ENCODE measurements at regions not wholly inside any gene's neighbourhood (a gene's known extent, or its start where the extent isn't known, plus 50 kb on each side); places are given as distances from the start of the nearest gene placed in this dataset.

DNA sequence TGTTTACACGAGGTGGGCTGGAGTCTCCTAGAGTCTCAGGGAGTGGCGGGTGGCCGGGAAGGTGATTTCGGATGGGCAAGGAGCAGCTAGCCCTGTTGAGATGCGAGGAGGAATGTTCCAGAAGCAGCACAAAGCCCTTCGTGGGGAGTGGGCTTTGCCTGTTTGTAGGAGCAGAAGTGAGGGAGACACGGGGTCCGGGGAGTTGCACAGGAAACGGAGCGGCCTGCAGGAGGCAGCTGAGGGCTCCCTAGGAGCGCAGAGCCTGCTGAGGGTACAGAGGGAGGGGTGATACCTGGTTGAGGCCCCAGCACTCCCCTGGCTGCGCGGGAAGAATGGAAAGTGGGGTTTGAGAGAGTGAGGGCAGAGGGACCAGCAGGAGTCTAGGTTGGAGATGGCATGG, 847.2 kb downstream of the TBC1D22A start:
- no peak for DNase-seq (ENCODE audit: low read depth)

DNA sequence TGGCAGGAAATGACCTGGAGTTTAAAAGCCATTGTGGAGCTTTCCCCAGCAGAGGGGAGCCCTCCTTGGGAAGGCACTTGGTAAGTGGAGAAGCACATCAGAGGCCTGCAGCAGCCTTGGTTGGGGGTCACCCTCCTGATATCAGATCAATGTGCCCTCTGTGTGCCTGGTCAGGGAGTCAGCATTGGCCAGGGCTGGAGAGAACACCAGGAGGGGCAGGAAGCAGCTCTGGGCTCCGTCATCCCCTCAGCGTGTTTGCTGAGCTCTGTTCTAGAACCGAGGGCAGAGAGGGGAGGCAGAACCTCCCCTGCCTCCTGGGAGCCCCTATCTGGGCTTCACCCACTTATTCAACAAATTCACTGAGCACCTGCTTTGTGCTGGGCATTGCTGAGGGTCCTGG, 846.0 kb downstream of the TBC1D22A start:
- DNase-seq (ENCODE audit: low read depth): no peak

DNA sequence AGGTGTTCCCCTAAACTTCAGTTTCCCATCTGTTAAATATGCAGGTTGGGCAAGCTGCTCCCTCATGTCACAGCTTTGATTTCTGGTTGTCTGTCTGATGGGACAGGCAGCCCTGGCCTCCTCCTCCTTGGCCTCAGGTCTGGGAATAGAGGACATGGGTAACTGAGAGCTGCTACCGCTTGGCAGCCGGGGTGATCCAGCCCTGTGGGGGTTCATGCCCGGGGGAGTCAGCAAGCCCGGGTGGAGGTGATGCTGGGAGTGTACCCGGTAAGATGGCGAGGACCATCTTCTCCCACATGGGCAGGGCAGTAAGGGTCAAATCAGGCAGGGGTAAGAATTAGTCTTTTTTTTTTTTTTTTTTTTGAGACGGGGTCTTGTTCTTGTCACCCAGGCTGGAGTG, 845.0 kb downstream of the TBC1D22A start:
- no peak for DNase-seq (ENCODE audit: low read depth)

DNA sequence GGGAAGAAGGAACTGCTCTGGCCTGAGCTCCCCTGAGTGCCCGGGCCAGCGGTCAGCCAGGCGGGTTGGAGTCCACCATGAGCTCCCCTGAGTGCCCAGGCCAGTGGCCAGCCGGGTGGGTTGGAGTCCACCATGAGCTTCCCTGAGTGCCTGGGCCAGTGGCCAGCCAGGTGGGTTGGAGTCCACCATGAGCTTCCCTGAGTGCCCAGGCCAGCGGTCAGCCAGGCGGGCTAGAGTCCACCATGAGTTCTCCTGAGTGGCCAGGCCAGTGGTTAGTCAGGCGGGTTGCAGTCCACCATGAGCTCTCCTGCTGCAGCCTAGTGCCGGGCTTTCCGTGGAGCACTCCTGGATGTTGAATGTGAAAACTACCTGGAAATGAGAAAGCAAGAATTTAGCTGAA, 844.0 kb downstream of the TBC1D22A start:
- DNase-seq (ENCODE audit: low read depth): no peak

DNA sequence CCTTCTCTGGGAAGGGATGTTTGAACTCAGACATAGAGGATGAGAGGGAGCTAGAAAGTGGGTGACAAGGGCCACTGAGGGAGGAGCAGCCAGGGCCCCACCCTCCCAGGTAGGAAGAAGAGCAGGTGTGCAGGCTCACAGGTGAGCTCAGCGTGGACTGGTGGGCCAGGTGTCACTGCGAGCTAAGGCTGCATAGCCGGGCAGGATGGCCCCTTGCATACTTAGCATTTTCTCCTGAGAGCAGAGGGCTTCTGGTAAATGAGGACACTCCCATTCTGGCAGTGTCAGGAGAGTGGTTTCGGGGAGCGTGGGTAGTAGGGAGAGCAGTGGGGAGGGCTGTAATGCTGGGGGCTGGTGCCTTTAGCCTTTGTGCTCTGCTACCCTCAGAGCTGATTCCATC, 843.4 kb downstream of the TBC1D22A start:
- DNase-seq (ENCODE audit: low read depth): no peak

DNA sequence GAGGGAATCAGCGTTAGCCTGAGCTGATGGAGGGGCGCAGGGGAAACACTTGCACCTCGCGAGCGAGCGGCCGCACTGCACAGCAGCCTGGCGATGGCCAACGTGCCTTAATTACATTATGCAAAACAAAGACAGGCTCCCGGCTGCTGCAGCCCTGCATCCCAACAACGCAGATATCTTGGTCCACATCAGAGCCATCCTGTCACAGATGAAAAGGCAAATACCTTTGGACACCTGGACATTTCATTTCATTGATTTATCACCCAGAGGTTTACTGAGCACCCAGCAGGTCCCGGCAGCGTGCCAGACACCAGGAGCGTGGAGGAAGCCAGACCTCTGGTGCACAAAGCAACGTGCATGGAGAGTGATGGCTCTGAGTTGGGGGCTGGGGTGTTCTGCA, 843.0 kb downstream of the TBC1D22A start:
- no peak for DNase-seq (ENCODE audit: low read depth)

DNA sequence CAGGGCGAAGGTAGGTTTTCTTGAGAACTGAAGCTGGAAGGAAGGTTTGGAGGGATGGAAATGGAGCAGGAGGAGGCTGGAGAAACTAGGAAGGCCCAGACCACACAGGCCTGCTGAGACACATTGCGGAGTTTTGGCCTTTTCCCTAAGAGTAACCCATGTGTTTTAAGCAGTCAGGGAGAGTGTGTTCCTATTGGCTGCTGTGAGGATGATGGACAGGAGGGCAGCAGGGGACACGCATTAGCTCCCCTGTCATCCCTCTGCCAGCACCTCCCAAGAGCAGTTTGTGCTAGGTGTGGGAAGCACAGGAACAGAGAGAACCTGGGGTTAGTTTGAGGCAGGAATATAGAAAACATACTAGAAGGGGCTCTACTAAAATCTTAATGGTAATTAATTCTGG, 842.1 kb downstream of the TBC1D22A start:
- no peak for DNase-seq (ENCODE audit: low read depth)

DNA sequence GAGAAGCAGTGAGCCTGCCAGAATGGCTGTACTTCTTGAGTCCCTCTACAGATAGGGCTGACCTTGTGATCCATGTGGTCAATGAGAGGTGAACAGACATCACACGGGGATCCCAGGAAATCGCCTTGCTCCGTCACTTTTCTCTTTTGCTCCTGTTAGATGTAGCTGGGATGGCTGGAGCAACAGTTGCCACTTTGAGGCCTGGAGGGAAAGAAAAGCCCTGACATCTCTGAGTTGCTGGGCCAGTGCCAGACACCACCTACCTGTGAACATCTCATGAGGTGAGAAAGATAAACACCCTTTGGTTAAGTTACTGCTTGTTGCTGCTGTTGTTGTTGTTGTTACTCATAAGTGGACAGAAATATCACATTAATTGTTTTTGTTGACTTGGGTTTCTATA, 840.3 kb downstream of the TBC1D22A start:
- no peak for DNase-seq (ENCODE audit: low read depth)

DNA sequence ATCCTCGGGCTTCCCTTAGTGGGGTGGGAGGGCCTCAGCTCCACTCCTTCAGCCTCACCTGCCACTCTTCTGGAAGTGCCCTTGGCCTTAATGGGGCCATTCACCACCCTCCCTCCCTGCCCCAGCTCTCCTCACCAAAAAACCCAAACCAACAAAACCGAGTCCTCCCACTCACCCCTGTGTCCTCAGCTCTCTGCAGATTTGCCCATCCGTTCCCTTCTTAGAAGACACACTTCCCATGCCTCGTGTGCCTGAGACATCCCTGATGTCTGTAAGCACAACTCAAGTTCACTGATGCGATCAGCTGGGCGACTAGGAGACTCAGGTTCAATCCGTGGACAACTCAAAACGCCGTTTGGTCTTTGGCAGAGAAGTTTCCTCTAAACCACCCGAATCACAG, 839.2 kb downstream of the TBC1D22A start:
- DNase-seq (ENCODE audit: low read depth): no peak

DNA sequence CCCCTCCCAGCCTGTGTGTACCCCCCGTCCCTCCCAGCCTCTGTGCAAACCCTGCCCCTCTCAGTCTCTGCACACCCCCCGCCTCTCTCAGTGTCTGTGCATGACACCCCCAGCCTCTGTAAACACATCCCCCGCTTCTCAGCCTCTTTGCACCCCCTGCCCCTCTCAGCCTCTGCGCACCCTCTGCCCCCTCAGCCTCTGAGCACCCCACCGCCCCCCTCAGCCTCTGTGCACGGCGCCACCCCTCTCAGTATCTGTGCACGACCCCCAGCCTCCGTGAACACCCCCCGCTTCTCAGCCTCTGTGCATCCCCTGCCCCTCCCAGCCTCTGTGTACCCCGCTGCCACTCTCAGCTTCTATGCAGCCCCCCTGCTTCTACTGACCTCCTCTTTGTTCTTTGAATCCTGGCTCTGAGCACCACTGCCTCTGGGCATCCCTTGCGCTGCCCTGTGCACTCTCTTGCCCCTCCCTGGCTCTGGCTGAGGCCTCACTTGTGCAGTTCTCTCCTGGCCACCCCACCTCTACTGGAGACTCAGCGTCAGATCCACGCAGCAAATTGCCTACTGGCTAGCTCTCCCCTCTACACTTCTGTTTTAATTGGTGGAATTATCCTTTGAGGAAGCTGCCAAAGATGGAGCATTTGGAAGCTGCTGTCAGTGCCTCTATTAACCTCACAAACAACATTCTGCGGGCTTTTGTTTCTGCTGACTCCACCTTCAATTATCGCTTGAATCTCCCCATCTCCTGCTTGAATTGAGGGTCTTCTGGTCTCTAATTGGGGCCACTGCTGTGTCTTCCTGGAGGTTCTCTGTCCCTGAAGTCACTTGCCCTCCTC, 838.6 kb downstream of the TBC1D22A start:
- no peak for DNase-seq (ENCODE audit: low read depth)

DNA sequence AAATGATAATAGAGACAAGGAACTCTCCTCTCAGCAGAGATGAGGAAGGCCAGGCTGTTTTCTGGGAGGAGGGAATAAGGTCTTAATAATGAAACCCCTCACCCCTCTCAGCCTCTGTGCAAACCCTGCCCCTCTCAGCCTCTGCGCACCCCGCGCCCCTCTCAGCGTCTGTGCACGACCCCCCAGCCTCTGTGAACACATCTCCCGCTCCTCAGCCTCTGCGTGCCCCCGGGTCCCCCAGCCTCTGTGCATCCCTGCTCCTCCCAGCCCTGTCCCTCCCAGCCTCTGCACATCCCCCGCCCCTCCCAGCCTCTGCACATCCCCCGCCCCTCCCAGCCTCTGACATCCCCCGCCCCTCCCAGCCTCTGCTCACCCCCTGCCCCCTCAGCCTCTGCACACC, 837.8 kb downstream of the TBC1D22A start:
- DNase-seq (ENCODE audit: low read depth): no peak

DNA sequence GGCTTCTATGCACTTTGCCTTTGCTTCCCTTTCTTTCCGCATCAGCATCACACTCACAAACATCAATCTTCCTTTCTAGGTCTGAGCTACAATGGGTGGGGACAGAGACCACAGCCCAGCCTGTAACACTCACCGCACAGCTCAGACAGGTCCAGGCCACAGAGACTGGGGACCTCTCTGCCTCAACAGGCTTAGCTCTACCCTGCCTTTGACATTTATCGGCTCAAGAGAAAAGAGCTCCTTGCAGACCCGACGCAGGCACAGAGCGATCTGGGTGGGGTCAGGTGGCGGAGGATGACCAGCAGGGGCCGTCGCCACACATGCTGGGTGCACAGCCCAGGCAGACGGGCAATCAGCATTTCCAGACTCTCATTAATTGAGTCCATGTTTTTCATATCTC, 837.3 kb downstream of the TBC1D22A start:
- no peak for DNase-seq (ENCODE audit: low read depth)

DNA sequence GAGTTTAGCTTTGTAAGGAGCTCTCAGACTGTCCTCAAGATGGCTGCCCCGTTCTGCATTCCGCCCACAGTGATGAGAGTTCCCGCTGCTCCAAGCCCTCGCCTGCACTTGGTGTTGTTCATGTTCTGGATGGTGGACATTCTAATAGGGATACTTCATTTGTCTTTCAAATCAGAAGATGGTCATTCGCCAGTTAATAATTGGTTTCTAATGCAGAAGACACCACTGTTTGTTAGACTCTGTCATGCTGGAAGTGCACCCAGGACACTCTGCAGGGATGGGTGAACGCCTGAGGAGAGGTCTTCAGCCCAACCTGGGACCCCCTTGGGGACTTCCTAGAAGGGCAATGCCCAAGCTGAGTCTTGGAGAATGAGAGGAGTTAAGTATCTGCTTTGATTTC, 836.4 kb downstream of the TBC1D22A start:
- no peak for DNase-seq (ENCODE audit: low read depth)

DNA sequence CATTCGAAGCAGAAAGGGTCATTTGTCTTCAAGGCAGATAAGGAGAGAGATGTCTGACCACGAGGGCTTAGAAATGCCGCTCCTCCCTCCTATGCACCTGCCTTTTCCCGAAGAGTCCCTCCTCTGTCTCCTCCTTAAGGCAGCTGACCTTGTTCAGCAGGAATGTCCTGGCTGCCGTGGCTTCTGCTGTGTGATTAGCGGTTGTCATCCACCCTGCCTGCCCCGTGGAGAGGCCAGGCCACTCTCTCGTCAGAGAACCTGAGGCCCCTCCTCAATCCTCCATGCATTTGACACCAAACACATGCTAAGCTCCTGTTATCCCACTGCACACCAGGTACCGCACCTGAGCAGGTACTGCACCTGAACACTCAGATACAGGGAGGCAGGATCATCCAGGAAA, 834.6 kb downstream of the TBC1D22A start:
- no peak for DNase-seq (ENCODE audit: low read depth)

DNA sequence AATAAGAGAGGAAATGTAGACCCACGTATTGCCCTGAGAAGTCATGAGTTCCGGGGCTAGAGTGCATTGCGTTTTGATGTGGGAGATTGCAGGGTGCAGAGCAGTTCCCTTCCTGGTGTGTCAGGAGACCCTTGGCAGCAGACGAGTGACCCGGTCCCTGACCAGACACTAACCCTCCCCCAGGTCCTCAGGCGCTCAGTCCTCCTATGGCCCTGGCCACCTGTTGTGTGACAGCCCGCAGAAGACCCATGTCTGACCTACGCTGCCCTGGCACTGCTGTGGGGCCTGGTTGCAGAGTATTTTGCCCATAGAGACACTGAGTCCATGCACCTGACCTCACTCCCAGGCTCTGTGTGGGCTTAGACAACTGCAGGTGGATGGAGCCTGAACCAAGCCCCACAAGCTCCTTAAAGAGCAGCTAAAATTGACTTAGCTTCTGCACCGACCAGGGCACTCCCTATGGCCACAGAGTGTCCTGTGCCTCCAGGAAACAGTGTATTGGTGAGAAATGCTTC, 833.8 kb downstream of the TBC1D22A start:
- DNase-seq (ENCODE audit: low read depth): no peak

DNA sequence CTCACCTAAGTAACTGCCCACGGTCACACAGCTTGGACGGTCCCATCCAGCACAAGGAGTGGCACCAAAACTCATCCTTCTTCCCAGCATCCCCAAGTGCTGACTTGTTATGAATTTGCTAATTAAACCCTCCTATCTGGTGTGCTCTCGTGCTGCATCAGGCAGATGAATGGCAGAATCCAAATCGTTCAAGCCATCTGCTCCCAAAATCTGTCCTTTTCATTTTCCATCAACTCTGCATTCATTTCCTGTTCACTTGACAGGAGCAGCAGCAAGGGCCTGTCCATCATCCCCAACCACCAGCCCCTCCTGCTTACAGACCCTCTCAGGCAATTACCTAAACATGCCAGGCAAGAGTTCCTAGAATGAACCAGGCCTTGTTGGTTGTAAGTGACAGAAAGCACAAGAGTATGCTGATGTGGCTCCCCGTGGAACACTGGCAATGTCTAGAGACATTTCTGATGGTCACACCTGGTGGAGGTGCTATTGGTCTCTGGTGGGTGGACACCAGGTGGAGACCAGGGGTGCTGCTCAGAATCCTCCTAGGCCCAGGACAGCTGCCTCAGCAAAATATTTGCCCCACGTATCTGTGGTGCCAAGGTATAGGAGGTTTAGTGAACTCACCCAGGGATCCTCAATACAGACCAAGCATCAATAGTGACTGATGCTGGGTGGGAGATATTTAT, 832.5 kb downstream of the TBC1D22A start:
- DNase-seq (ENCODE audit: low read depth): no peak

DNA sequence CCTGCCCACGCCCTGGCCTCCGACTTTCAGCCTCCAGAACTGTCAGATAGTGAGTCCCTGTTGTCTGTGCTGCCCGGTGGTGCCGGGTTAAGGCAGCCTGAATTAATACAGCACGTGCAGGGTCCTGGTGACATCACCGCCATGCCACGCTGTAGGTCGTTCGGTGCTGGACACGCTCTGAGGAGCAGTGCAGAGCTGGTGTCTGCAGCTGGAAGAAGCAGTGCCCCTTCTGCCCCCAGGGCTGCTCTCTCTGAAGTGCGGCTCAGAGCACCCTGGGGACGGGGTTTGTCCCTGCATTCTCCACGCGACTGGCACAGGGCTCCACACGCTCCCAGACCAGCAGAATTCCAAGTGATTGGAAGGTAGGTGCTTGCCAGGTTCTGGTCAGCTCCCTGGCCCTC, 831.5 kb downstream of the TBC1D22A start:
- DNase-seq (ENCODE audit: low read depth): no peak

DNA sequence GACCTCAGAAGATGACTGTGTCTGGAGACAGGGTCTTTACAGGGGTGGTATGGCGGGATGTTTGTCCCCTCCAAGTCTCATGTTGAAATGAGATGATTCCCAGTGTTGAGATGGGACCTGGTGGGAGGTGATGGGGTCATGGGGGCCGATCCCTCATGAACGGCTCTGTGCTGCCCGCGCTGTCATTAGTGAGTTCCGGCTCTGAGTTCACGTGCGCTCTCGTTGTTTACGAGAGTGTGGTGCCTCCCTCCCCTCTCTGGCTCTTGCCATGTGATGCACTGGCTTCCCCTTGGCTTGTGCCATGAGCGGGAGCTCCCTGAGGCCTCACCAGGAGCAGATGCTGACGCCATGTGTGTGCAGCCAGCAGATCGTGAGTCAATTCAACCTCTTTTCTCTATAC, 830.8 kb downstream of the TBC1D22A start:
- DNase-seq (ENCODE audit: low read depth): no peak

DNA sequence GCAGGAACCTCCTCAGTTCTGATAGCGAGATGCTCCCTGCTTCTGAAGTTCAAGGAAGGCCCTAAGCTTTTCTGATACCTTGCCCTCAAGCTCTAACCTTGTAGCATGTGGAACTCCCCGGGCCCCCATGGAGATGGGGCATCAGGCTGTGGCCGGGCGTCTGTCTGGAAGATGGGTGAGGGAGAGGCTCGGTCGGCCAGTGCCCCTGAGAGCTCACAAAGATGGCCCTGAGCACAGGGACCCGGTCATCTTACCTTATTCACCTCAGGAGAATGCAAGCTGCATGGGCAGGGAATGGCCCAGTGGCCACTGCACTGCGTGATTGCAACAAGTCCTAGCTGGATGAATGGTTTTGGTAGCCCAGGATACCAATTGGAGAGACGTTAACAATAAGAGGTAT, 830.3 kb downstream of the TBC1D22A start:
- DNase-seq (ENCODE audit: low read depth): no peak

DNA sequence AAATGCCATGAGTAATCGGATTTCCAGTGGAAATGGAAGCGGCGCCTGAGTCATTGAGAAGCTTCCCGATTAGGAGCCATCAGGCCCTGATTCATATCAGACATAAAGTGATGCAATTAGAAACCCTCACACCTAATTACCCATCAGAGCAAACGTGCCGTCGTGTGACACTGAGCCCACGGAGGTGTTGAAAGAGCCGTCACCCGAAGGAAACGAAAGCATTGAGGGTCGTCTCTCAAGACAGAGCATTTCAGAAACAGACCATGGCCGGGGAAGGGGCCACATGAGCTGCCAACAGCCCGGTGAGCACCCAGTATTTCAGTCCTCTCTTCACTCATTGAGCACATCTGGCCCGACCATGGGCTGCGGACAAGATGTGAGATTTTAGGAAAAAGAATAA, 829.3 kb downstream of the TBC1D22A start:
- no peak for DNase-seq (ENCODE audit: low read depth)

DNA sequence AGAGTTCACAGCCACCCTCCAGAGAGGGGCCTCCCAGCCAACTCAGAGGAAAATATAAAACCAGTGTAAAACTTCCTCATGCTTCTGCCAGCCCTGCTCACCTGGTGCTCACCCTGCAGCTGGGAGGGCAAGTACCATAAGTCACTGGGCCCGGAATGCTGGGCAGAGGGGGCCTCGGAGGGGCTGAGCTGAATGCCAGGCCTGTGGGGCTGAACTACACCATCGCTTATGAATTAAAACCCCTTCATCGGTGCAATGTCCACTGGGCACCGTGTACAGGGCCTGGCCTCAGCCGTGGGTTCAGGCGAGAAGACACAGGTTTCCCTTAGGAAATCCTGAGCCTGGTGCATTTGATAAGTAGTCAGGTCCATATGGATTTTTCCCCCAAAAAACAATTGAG, 828.6 kb downstream of the TBC1D22A start:
- no peak for DNase-seq (ENCODE audit: low read depth)

DNA sequence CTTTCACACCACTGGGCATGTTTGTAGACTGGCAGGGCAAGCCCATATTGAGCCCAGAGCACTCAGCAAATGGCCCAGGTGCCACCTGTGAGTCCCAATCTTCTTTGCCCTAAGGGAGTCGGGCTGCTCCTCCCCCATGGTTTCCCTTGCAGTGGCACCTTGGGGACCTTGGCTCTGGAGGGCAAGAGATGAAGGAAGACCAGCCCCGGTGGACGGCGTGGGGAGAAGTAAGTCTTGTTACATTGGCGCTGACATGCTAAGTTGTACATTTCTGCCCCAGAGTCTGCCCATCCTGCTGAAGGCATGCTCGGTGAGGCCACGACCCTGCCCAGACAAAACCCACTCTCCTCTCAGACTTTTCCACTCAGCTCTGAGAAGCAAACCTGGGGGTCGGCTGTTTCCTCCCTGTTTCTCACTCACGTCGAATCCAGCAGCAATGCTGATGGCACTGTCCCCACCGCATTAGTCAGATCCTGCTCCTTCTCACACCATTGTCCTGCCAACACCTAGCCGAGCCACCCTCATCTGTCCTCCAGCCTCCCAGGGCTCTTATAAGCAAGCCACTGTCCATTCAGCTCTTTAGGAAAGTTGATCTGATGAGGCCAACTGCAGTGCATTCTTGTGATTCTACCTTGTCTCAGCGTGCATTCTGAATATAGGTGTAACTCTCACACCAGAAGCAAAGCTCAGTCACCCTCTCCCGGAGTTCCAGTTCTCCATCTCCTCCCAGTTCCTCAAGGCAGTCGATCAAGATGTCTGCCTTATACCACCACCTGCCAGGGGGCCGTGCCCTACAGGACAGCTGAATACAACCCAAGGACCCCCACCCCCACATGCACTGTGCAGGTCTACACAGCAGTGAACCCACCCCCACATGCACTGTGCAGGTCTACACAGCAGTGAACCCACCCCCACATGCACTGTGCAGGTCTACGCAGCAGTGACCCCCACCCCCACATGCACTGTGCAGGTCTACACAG, 827.1 kb downstream of the TBC1D22A start:
- no peak for DNase-seq (ENCODE audit: low read depth)
